Cerebellar cortex (tissue), 1 donor: ENCODE measurements at regions not wholly inside any gene's neighbourhood (a gene's known extent, or its start where the extent isn't known, plus 50 kb on each side); places are given as distances from the start of the nearest gene placed in this dataset.

Experiments
- DNase-seq: peaks from one replicate; pipeline ENCODE4 v3.0.0-alpha.2; 2015; ENCODE audit warnings: low spot score

- no peak for DNase-seq
These were observed 446.1 kb upstream of the MARCKS start for GRCh38 chr6:113411011-113411410.

GRCh38 chr6:113412589-113413357 is 444.4 kb upstream of the MARCKS start:
- DNase-seq, result no peak

- peak; percentile 81 for DNase-seq
These were observed 442.6 kb upstream of the MARCKS start for GRCh38 chr6:113414511-113414910.

GRCh38 chr6:113416170-113416569 is 441.0 kb upstream of the MARCKS start:
- no peak for DNase-seq

- DNase-seq, result no peak
These were observed 436.9 kb upstream of the MARCKS start for GRCh38 chr6:113420290-113420689.

- no peak for DNase-seq
These were observed 435.1 kb upstream of the MARCKS start for GRCh38 chr6:113421997-113422396.

- DNase-seq, result no peak
These were observed 433.2 kb upstream of the MARCKS start for GRCh38 chr6:113423956-113424355.

- DNase-seq, result no peak
These were observed 431.0 kb upstream of the MARCKS start for GRCh38 chr6:113425977-113426660.

- no peak for DNase-seq
These were observed 429.5 kb upstream of the MARCKS start for GRCh38 chr6:113427617-113428016.

GRCh38 chr6:113428702-113429101 is 428.4 kb upstream of the MARCKS start:
- no peak for DNase-seq

GRCh38 chr6:113432521-113433334 is 424.4 kb upstream of the MARCKS start:
- DNase-seq, result no peak

- no peak for DNase-seq
These were observed 423.7 kb upstream of the MARCKS start for GRCh38 chr6:113433335-113433991.

GRCh38 chr6:113434641-113435040 is 422.5 kb upstream of the MARCKS start:
- no peak for DNase-seq

GRCh38 chr6:113437566-113437965 is 419.6 kb upstream of the MARCKS start:
- no peak for DNase-seq

GRCh38 chr6:113439866-113440265 is 417.3 kb upstream of the MARCKS start:
- no peak for DNase-seq

GRCh38 chr6:113442040-113442439 is 415.1 kb upstream of the MARCKS start:
- DNase-seq, result no peak

GRCh38 chr6:113445201-113445600 is 411.9 kb upstream of the MARCKS start:
- no peak for DNase-seq

- DNase-seq, result no peak
These were observed 409.9 kb upstream of the MARCKS start for GRCh38 chr6:113447088-113447831.

- DNase-seq, result no peak
These were observed 408.1 kb upstream of the MARCKS start for GRCh38 chr6:113449051-113449450.

- no peak for DNase-seq
These were observed 407.1 kb upstream of the MARCKS start for GRCh38 chr6:113450061-113450465.

- DNase-seq, result no peak
These were observed 406.1 kb upstream of the MARCKS start for GRCh38 chr6:113451049-113451448.
